GM12873 (cell line): ENCODE measurements at regions not wholly inside any gene's neighbourhood (a gene's known extent, or its start where the extent isn't known, plus 50 kb on each side); places are given as distances from the start of the nearest gene placed in this dataset.

Experiments used
- CTCF ChIP-seq: IDR thresholded peaks from 2 replicates; pipeline ENCODE4 v1.5.1; 2012; ENCODE audit warnings: low read depth, mild to moderate bottlenecking, moderate library complexity, low read length, control low read depth; ENCODE audit not compliant: insufficient read depth; ENCODE audit errors: missing control alignments

GRCh38 chr7:153002115-153002514 is 242.6 kb downstream of the ACTR3B start:
- no peak for TF ChIP-seq CTCF

- no peak for TF ChIP-seq CTCF
Measured at GRCh38 chr7:153002572-153002971, 243.0 kb downstream of the ACTR3B start.

GRCh38 chr7:153004341-153004740 is 244.8 kb downstream of the ACTR3B start:
- TF ChIP-seq CTCF, result no peak

- TF ChIP-seq CTCF, result no peak
Measured at GRCh38 chr7:153005750-153006435, 246.3 kb downstream of the ACTR3B start.

GRCh38 chr7:153006452-153006851 is 246.9 kb downstream of the ACTR3B start:
- TF ChIP-seq CTCF, result no peak

GRCh38 chr7:153006911-153007310 is 247.4 kb downstream of the ACTR3B start:
- TF ChIP-seq CTCF, result no peak

GRCh38 chr7:153010416-153010815 is 250.9 kb downstream of the ACTR3B start:
- TF ChIP-seq CTCF, result no peak
